NCI-H2081 treated with DMSO at 0.1 percent for 48 hours (cell line): ENCODE measurements at regions not wholly inside any gene's neighbourhood (a gene's known extent, or its start where the extent isn't known, plus 50 kb on each side); places are given as distances from the start of the nearest gene placed in this dataset.
A peak's percentile ranks its signal among the peaks of the same experiment; 100 is the strongest.
"Not testable (repeated sequence)": the region's sequence is repeated elsewhere in the genome, so short reads cannot be mapped to it uniquely, and the experiment has no call there.

Source experiments
- DNase-seq: peaks from one replicate; lab custom pipeline; 2025; lab: John Stamatoyannopoulos, UW

- no peak for DNase-seq
Observed at GRCh38 chr5:120150770-120151169, 313.3 kb upstream of the PRR16 start.

- no peak for DNase-seq
Observed at GRCh38 chr5:120151181-120151580, 312.9 kb upstream of the PRR16 start.

GRCh38 chr5:120151825-120152224 is 312.3 kb upstream of the PRR16 start:
- no peak for DNase-seq

GRCh38 chr5:120152472-120152871 is 311.6 kb upstream of the PRR16 start:
- DNase-seq = no peak

GRCh38 chr5:120152931-120153330 is 311.2 kb upstream of the PRR16 start:
- DNase-seq = no peak

- no peak for DNase-seq
Observed at GRCh38 chr5:120153551-120153950, 310.5 kb upstream of the PRR16 start.

GRCh38 chr5:120155873-120156272 is 308.2 kb upstream of the PRR16 start:
- no peak for DNase-seq

GRCh38 chr5:120158211-120158610 is 305.9 kb upstream of the PRR16 start:
- no peak for DNase-seq

- no peak for DNase-seq
Observed at GRCh38 chr5:120159155-120159554, 304.9 kb upstream of the PRR16 start.

- DNase-seq = peak; percentile 13
Observed at GRCh38 chr5:120160124-120160895, 303.8 kb upstream of the PRR16 start.

- DNase-seq = no peak
Observed at GRCh38 chr5:120162321-120162720, 301.8 kb upstream of the PRR16 start.

- DNase-seq = no peak
Observed at GRCh38 chr5:120164037-120164436, 300.1 kb upstream of the PRR16 start.

- no peak for DNase-seq
Observed at GRCh38 chr5:120164986-120165385, 299.1 kb upstream of the PRR16 start.

- DNase-seq = no peak
Observed at GRCh38 chr5:120173125-120173524, 291.0 kb upstream of the PRR16 start.

- no peak for DNase-seq
Observed at GRCh38 chr5:120174089-120174488, 290.0 kb upstream of the PRR16 start.

GRCh38 chr5:120181238-120181637 is 282.9 kb upstream of the PRR16 start:
- not testable (repeated sequence) for DNase-seq

GRCh38 chr5:120194650-120195049 is 269.4 kb upstream of the PRR16 start:
- not testable (repeated sequence) for DNase-seq

GRCh38 chr5:120199559-120199958 is 264.5 kb upstream of the PRR16 start:
- DNase-seq = no peak

GRCh38 chr5:120207129-120207528 is 257.0 kb upstream of the PRR16 start:
- DNase-seq = no peak

- DNase-seq = no peak
Observed at GRCh38 chr5:120217001-120217400, 247.1 kb upstream of the PRR16 start.

GRCh38 chr5:120219988-120220387 is 244.1 kb upstream of the PRR16 start:
- no peak for DNase-seq

- no peak for DNase-seq
Observed at GRCh38 chr5:120225524-120225923, 238.6 kb upstream of the PRR16 start.

GRCh38 chr5:120228262-120229031 is 235.7 kb upstream of the PRR16 start:
- DNase-seq = no peak
